AG10803 (cell line): ENCODE measurements at regions not wholly inside any gene's neighbourhood (a gene's known extent, or its start where the extent isn't known, plus 50 kb on each side); places are given as distances from the start of the nearest gene placed in this dataset.

Source experiments
- DNase-seq: peaks from one replicate; pipeline ENCODE4 v3.0.0; 2010; ENCODE audit warnings: low read depth
- H3K4me3 ChIP-seq: 2 replicates; pipeline ENCODE4 v1.5.1; 2011; ENCODE audit warnings: mild to moderate bottlenecking, low read length, control low read depth
- TF ChIP-seq, protein P1 (sequence below): conservative IDR thresholded peaks from 2 replicates; pipeline ENCODE4 v1.5.1; 2011; ENCODE audit warnings: mild to moderate bottlenecking, low read length, control low read depth, inconsistent platforms

DNA sequence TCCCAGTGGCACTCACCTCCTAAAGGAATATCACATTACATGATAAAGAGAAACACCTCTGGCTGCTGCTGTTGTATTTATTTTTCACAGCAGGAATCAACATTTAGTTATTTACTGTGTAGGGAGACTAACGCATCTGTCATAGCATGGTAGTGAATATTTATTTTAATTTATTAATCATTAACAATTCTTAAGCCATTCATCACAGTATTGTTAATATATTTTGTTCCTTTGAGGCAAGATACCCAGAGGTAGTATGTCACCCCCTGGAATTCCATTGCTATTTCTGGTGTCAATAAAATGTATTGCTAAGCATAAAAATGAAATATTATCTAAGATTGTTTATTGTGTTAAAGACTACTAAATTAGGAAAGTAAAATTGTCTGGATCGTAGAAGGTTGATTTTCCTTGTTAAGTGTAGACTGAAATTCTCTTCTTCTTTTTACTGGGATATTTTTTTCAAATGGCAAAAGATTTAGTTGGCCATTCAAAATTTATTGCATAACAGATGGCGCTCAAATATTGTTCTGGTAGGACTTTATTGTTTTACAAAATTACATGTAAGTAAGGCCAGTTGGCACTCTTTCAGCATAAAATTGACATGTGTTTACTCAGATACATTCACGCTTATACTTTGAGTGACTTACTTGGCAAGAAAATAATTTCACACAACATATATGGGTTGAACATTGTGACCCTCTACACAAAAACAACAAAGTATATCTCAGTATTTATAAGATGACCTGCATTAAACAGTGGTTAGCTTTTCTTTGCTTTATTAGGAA is 1358.7 kb upstream of the SORCS1 start:
- DNase-seq = no peak
- TF ChIP-seq, protein P1, sequence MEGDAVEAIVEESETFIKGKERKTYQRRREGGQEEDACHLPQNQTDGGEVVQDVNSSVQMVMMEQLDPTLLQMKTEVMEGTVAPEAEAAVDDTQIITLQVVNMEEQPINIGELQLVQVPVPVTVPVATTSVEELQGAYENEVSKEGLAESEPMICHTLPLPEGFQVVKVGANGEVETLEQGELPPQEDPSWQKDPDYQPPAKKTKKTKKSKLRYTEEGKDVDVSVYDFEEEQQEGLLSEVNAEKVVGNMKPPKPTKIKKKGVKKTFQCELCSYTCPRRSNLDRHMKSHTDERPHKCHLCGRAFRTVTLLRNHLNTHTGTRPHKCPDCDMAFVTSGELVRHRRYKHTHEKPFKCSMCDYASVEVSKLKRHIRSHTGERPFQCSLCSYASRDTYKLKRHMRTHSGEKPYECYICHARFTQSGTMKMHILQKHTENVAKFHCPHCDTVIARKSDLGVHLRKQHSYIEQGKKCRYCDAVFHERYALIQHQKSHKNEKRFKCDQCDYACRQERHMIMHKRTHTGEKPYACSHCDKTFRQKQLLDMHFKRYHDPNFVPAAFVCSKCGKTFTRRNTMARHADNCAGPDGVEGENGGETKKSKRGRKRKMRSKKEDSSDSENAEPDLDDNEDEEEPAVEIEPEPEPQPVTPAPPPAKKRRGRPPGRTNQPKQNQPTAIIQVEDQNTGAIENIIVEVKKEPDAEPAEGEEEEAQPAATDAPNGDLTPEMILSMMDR = no peak
- H3K4me3 ChIP-seq = no peak overlapping the region

DNA sequence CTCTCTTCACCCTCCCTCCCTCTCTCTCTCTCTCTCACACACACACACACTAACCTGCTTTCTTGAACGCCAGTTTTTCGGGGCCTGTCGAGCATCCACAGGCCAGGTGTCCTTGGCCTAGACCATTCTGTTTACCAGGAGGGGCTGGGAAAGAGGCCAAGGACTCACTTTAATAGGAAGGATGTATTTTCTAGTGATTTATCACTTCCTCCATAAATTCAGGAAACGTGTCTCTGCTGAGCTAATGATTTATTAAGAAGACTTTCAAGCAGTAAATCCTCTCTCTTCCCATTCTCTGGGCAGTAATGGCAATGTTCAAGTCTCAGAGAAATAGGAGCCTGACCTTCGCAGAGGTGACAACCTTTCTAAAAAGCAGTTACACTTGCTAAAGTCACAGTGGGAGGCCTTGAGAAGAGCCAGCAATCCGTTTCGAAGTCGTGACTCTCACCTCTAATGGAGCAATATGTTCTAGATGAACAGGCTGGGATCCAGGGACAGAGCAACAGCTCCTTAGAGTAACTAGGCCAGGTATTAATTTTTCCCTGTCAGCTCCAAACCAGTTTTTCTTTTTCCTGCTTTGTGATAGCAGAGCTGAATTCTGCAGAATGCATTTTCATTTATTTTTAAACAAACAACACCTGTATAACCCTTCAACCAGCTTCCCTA is 1357.5 kb upstream of the SORCS1 start:
- DNase-seq = no peak
- no peak overlapping the region for H3K4me3 ChIP-seq
- TF ChIP-seq, protein P1 = no peak

DNA sequence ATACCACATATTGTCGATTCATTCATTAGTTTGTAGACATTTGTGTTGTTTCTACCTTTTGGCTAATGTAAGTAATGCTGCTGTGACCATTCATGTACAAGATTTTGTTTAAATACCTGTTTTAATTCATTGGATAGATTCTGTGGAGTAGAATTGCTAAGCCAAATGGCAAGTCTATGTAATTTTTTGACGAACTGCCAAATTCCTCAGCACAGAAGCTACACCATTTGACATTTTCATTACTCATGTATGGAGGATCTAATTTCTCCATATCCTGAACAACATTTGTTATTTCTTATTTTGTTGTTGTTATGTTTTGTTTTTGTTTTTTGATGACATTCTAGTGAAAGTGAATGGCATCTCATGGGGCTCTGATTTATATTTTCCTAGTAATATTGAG is 1351.3 kb upstream of the SORCS1 start:
- TF ChIP-seq, protein P1 = no peak
- H3K4me3 ChIP-seq = no peak overlapping the region
- no peak for DNase-seq

DNA sequence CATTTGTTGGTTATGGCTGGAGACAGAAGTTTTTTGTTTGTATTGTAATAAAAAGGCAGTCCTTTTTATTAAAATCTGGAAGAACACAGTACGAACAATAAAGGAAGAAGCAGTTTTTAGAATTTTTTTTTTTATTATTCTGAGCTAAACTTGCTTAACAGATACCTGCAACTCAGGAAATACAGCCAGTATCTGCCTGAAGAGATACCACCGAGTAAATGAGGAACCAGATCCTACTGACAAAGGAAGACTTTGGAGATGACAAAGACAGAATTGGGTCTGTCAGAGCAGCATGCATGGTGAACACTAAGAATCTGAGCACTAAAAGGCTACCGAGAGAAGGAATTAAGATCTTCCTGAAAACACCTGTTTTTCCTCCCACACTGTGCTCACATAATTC is 1335.9 kb upstream of the SORCS1 start:
- no peak overlapping the region for H3K4me3 ChIP-seq
- DNase-seq = no peak
- TF ChIP-seq, protein P1 = no peak

DNA sequence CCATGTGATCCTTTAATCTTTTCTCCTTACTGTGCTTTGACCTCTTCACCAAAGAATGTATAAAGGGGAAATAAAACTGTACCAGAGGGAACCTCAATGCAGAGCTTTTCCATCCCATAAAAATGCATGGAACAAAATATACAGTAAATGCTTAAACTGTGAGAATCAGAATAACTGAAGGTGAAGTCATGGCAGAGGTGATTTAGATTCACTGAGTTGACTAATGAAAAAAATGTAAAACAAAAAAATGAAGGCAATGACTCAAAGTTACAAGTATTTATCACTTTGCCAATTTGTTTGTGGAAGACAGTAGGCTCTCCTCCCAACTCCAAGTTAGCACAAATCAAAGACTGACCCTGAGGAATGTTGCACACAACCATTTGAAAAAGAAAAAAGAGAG is 1331.6 kb upstream of the SORCS1 start:
- TF ChIP-seq, protein P1 = no peak
- DNase-seq = peak; percentile 49
- no peak overlapping the region for H3K4me3 ChIP-seq

DNA sequence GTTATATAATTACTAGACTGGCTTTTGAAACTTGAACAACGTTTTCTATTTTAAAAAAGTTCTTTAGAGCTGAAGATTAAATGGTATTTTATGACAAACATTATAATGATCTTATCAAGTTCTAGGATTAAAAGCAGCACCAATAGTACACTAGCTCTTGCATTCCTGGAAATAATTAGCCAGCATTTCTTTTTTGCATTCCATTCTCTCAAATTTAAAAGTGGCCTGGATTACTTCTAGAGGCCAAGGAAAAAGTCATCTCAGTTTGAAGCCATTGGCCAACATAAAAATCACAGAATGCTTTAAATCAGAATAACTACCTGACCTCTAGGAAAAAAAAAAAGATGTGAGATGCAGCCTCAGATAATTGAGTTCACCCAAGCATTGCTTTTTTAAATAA is 1326.4 kb upstream of the SORCS1 start:
- H3K4me3 ChIP-seq = no peak overlapping the region
- TF ChIP-seq, protein P1 = no peak
- peak; percentile 19 for DNase-seq

DNA sequence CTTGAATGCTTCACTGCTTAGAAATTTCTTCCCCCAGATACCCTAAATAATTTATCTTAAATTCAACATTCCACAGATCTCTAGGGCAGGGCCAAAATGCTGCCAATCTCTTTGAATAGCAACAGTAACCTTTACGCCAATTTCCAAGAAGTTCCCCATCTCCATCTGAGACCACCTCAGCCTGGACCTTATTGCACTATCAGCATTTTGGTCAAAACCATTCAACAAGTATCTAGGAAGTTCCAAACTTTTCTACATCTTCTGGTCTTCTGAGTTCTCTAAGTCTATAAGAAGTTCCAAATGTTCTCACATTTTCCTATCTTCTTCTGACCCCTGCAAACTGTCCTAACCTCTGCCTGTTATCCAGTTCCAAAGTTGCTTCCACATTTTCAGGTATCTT is 1306.9 kb upstream of the SORCS1 start:
- DNase-seq = no peak
- no peak overlapping the region for H3K4me3 ChIP-seq
- TF ChIP-seq, protein P1 = no peak
